Uterus (tissue), 2 donors: ENCODE measurements at regions not wholly inside any gene's neighbourhood (a gene's known extent, or its start where the extent isn't known, plus 50 kb on each side); places are given as distances from the start of the nearest gene placed in this dataset.

Experiments used
- CTCF ChIP-seq, 4 experiments: fragments of 200-600 bp in 2 of 4; fragments of 450-650 bp in 2 of 4; sonication (generic) in 2 of 4; IDR thresholded peaks; one replicate each; pipeline ENCODE4 v1.5.1; 2016 to 2019; ENCODE audit warnings: antibody characterized with exemption in 4 of 4, mild to moderate bottlenecking in 2 of 4, moderate library complexity in 1 of 4
- POLR2A ChIP-seq, 2 donors: fragments of 450-650 bp; IDR thresholded peaks; one replicate each; pipeline ENCODE4 v1.6.1; 2016; ENCODE audit warnings: antibody characterized with exemption in 2 of 2, mild to moderate bottlenecking in 1 of 2, moderate library complexity in 1 of 2

- TF ChIP-seq CTCF (IDR thresholded peaks at IDR 0.05) (no peak), POLR2A (IDR thresholded peaks at IDR 0.05) (no peak)
These were observed 216.2 kb upstream of the SAMSN1 start for GRCh38 chr21:14762327-14762726.
